ENCODE measurements at regions not wholly inside any gene's neighbourhood (a gene's known extent, or its start where the extent isn't known, plus 50 kb on each side); places are given as distances from the start of the nearest gene placed in this dataset.

- H3K27me3 Mint-ChIP-seq (ENCODE audit: low read depth), result no peaks in the 10 kb centered on the region
- no peak overlapping the region for H3K56ac ChIP-seq (ENCODE audit: insufficient read length, low read depth, low read length)
- no peak overlapping the region for H2BK120ac ChIP-seq (ENCODE audit: low read depth, low read length, poor library complexity, severe bottlenecking)
- H2BK15ac ChIP-seq (ENCODE audit: low read depth, low read length), result no peak overlapping the region
- H3K9ac ChIP-seq (ENCODE audit: extremely low read depth, insufficient read length, low read length), result no peak overlapping the region
- no peak overlapping the region for H3T11ph ChIP-seq (ENCODE audit: low read length)
- H2BK12ac ChIP-seq (ENCODE audit: insufficient read length, low read depth, low read length), result no peak overlapping the region
- H4K20me1 ChIP-seq (ENCODE audit: control insufficient read depth, insufficient read depth, insufficient read length), result no peaks in the 10 kb centered on the region
- no peaks in the 10 kb centered on the region for H3K79me2 ChIP-seq (ENCODE audit: insufficient read depth, low read length)
- no peak overlapping the region for H3K27ac ChIP-seq (ENCODE audit: insufficient read length, low read depth, low read length)
- no peak overlapping the region for H2BK5ac ChIP-seq (ENCODE audit: insufficient read length, low read length)
- no peaks in the 10 kb centered on the region for H3K79me1 ChIP-seq (ENCODE audit: insufficient read depth, low read depth, low read length, poor library complexity, severe bottlenecking)
- H3K18ac ChIP-seq (ENCODE audit: insufficient read length, low read depth, low read length), result no peak overlapping the region
- H3K36me3 Mint-ChIP-seq (ENCODE audit: insufficient read depth in 1 of 3, low read depth in 3 of 3), result no peaks in the 10 kb centered on the region
- no peak overlapping the region for H4K5ac ChIP-seq (ENCODE audit: insufficient read length, low read depth, low read length)
- H3K4me1 Mint-ChIP-seq, result no peaks in the 10 kb centered on the region
- H2AK5ac ChIP-seq (ENCODE audit: insufficient read length, low read length), result no peak overlapping the region
- no peaks in the 10 kb centered on the region for H3K27me3 ChIP-seq (ENCODE audit: insufficient read depth, low read length)
- H3K23ac ChIP-seq (ENCODE audit: insufficient read length, low read depth, low read length), result no peak overlapping the region
- no peak overlapping the region for H4K91ac ChIP-seq (ENCODE audit: insufficient read length, low read depth, low read length)
- no peak overlapping the region for H3K27ac Mint-ChIP-seq
- no peak overlapping the region for H3K14ac ChIP-seq (ENCODE audit: insufficient read depth, low read length)
- H3K9me3 Mint-ChIP-seq, result peaks cover 0 to 4% of the 10 kb centered on the region in 2 experiments; a peak in 1 of 5 replicates
- no peak overlapping the region for H3K4ac ChIP-seq (ENCODE audit: low read depth, low read length)
- no peak for DNase-seq
- TF ChIP-seq CTCF (conservative IDR thresholded peaks at IDR 0.05), result no peak
- H3K23me2 ChIP-seq (ENCODE audit: insufficient read length, low read depth, low read length, poor library complexity, severe bottlenecking), result no peaks in the 10 kb centered on the region
- H3K4me1 ChIP-seq (ENCODE audit: insufficient read depth, low read length), result no peaks in the 10 kb centered on the region
- H3K4me3 Mint-ChIP-seq, result no peak overlapping the region
- H3K4me2 ChIP-seq (ENCODE audit: insufficient read depth, insufficient read length, low read length), result no peak overlapping the region
- no peak overlapping the region for H2BK20ac ChIP-seq (ENCODE audit: low read depth, low read length, poor library complexity, severe bottlenecking)
- H2AFZ ChIP-seq (ENCODE audit: low read length), result no peak overlapping the region
- H4K8ac ChIP-seq (replicated peaks; ENCODE audit: insufficient read length, low read depth, low read length), result no peak overlapping the region
- H3K9me3 ChIP-seq (ENCODE audit: control insufficient read depth, low read depth, low read length), result no peaks in the 10 kb centered on the region
Observed at GRCh38 chr4:23006756-23007155, 314.0 kb downstream of the GBA3 start.
